T-cell (primary cell): ENCODE measurements at regions not wholly inside any gene's neighbourhood (a gene's known extent, or its start where the extent isn't known, plus 50 kb on each side); places are given as distances from the start of the nearest gene placed in this dataset.

Source experiments
- ATAC-seq, 4 experiments: fragments of 200-7000 bp in 3 of 4; fragments of 150-1000 bp in 1 of 4; cut with Tn5 transposase; replicated peaks in 1 of 4; 1 replicate in 3 of 4; 2 replicates in 1 of 4; pipeline ENCODE4 v1.10.0; 2021; ENCODE audit warnings: moderate library complexity in 3 of 4, mild to moderate bottlenecking in 2 of 4, moderate number of reproducible peaks in 1 of 4
- CTCF ChIA-PET, 2 donors: fragments of 300-600 bp; sonication (Branson Sonifier 250); formaldehyde crosslinking; loops; one replicate each; lab custom pipeline; 2022; ENCODE audit warnings: antibody characterized with exemption in 2 of 2; lab: Charles Lee
- POLR2A ChIA-PET, 2 donors: fragments of 300-600 bp; sonication (Branson Sonifier 250); formaldehyde crosslinking; loops; one replicate each; lab custom pipeline; 2022; ENCODE audit warnings: antibody characterized with exemption in 2 of 2; lab: Charles Lee
- DNase-seq, 35 experiments: peaks; one replicate each; pipeline versions ENCODE4 v3.0.0 to v3.0.0-alpha.2; 2013 to 2023
- H3K27ac ChIP-seq: one replicate; pipeline ENCODE4 v1.5.1; 2013; ENCODE audit warnings: low read length
- H3K27me3 ChIP-seq, 2 experiments: replicated peaks in 1 of 2; 1 replicate in 1 of 2; 2 replicates in 1 of 2; pipeline versions ENCODE4 v1.6.1 to v1.7.0; 2013; ENCODE audit warnings: low read length in 1 of 2, mixed read lengths in 1 of 2; ENCODE audit not compliant: control insufficient read depth in 2 of 2, insufficient read depth in 2 of 2; ENCODE audit errors: extremely low read depth in 1 of 2
- H3K36me3 ChIP-seq, 2 donors: 1 replicate in 1 of 2; 2 replicates in 1 of 2; pipeline versions ENCODE4 v1.6.1 to v1.7.0; 2013; ENCODE audit warnings: low read length in 1 of 2; ENCODE audit not compliant: control insufficient read depth in 2 of 2, insufficient read depth in 1 of 2; ENCODE audit errors: extremely low read depth in 1 of 2
- H3K4me1 ChIP-seq, 2 experiments: 1 replicate in 1 of 2; 2 replicates in 1 of 2; pipeline versions ENCODE4 v1.6.1 to v1.7.0; 2013; ENCODE audit warnings: low read length in 2 of 2, mixed read lengths in 1 of 2; ENCODE audit not compliant: insufficient read depth in 2 of 2, control insufficient read depth in 1 of 2; ENCODE audit errors: extremely low read depth in 1 of 2
- H3K4me3 ChIP-seq, 2 donors: 1 replicate in 1 of 2; 2 replicates in 1 of 2; pipeline versions ENCODE4 v1.5.1 to v1.7.0; 2013; ENCODE audit warnings: mild to moderate bottlenecking in 2 of 2, low read length in 1 of 2, moderate library complexity in 1 of 2; ENCODE audit not compliant: control insufficient read depth in 1 of 2; ENCODE audit errors: extremely low read depth in 1 of 2
- H3K9me3 ChIP-seq: 2 replicates; pipeline ENCODE4 v1.7.0; 2013
- H3K27ac Mint-ChIP-seq, 2 donors: one replicate each; pipeline ENCODE4 v1.8.0; 2020 to 2021; ENCODE audit warnings: mild to moderate bottlenecking in 2 of 2, mixed read lengths in 2 of 2
- H3K27me3 Mint-ChIP-seq, 2 donors: one replicate each; pipeline ENCODE4 v1.8.0; 2021 to 2022; ENCODE audit warnings: mixed read lengths in 2 of 2
- H3K36me3 Mint-ChIP-seq: one replicate; pipeline ENCODE4 v1.8.0; 2021; ENCODE audit warnings: mixed read lengths
- H3K4me1 Mint-ChIP-seq, 3 donors: one replicate each; pipeline ENCODE4 v1.8.0; 2020 to 2022; ENCODE audit warnings: mixed read lengths in 3 of 3, mild to moderate bottlenecking in 1 of 3
- H3K4me3 Mint-ChIP-seq, 3 donors: one replicate each; pipeline ENCODE4 v1.8.0; 2020 to 2022; ENCODE audit warnings: mild to moderate bottlenecking in 3 of 3, mixed read lengths in 3 of 3, moderate library complexity in 3 of 3
- H3K9me3 Mint-ChIP-seq, 3 donors: one replicate each; pipeline ENCODE4 v1.8.0; 2020 to 2022; ENCODE audit warnings: mixed read lengths in 3 of 3
- WGBS: methylation state at CpG from one replicate; pipeline ENCODE4 v1.1.5; 2013; ENCODE audit warnings: missing lambda C conversion rate; ENCODE audit not compliant: insufficient coverage; 5-methylcytosine and 5-hydroxymethylcytosine counted together

DNA sequence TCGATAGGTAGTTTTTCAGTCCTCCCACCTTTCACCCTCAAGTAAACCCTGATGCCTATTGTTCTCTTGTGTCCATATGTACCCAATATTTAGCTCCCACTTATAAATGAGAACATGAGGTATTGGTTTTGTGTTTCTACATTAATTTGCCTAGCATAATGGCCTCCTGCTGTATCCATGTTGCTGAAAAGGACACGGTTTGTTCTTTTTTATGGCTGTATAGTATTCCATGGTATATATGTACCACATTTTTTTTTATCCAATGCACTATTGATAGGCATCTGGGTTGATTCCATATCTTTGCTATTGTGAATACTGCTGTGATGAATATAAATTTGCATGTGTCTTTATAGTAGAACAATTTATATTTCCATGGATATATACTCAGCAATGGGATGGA, 199.2 kb downstream of the RAB28 start:
- H3K27ac Mint-ChIP-seq, result no peak overlapping the region
- POLR2A ChIA-PET, result interaction anchor here in 1 of 2 donors (0.5 kb wide), 1 partner anchor 458 kb away, joined by 4 read pairs; no protein-coding TSS in a partner anchor
- ATAC-seq, result no peak

DNA sequence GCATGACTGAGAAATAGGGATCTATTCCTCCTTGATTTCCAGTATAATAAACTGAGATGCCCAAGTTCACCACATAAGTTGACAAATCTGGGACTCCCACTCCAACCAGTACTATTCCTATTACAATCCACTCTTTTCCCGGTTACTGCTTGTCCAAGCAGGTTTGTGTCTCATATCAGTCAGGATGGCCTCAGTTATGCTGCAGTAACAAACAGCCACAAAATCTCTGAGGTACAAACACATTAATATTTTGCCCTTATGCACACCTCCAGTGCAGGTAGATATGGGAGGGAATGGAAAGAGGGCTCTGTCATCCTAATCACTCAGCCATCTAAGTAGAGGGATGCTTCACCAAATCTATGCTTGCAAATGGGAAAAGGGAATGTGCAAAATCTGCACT, 207.8 kb downstream of the RAB28 start:
- DNase-seq, result no peak
- no CpG with 5 or more reads among the region's 1 CpG for WGBS
- Mint-ChIP-seq H3K4me1 (no peaks in the 10 kb centered on the region), H3K9me3 (peaks cover 24 to 43% (median 26%) of the 10 kb centered on the region in 3 donors), H3K36me3 (peaks cover 31% of the 10 kb centered on the region), H3K27me3 (no peaks in the 10 kb centered on the region), H3K4me3 (no peak overlapping the region), H3K27ac (no peak overlapping the region)
- H3K27ac ChIP-seq, result no peak overlapping the region
- H3K36me3 ChIP-seq, result no peaks in the 10 kb centered on the region
- H3K9me3 ChIP-seq, result no peaks in the 10 kb centered on the region
- no peak overlapping the region for H3K4me3 ChIP-seq
- H3K4me1 ChIP-seq, result no peaks in the 10 kb centered on the region
- POLR2A ChIA-PET, result no interaction called here
- CTCF ChIA-PET, result no interaction called here
- no peaks in the 10 kb centered on the region for H3K27me3 ChIP-seq
- no peak for ATAC-seq

More for the DNA sequence above, 199.2 kb downstream of the RAB28 start:
- Histone ChIP-seq H3K27ac (no peak overlapping the region), H3K9me3 (peaks cover 2% of the 10 kb centered on the region), H3K36me3 (no peaks in the 10 kb centered on the region), H3K4me3 (no peak overlapping the region), H3K27me3 (no peaks in the 10 kb centered on the region), H3K4me1 (no peaks in the 10 kb centered on the region)
- CTCF ChIA-PET, result no interaction called here
- H3K9me3 Mint-ChIP-seq, result peaks cover 21 to 45% (median 29%) of the 10 kb centered on the region in 3 donors
- DNase-seq, result no peak
- whole genome bisulfite sequencing, result no CpG with 5 or more reads among the region's 2 CpGs
- H3K36me3 Mint-ChIP-seq, result peaks cover 18% of the 10 kb centered on the region
- no peaks in the 10 kb centered on the region for H3K4me1 Mint-ChIP-seq
- no peak overlapping the region for H3K4me3 Mint-ChIP-seq
- H3K27me3 Mint-ChIP-seq, result no peaks in the 10 kb centered on the region

DNA sequence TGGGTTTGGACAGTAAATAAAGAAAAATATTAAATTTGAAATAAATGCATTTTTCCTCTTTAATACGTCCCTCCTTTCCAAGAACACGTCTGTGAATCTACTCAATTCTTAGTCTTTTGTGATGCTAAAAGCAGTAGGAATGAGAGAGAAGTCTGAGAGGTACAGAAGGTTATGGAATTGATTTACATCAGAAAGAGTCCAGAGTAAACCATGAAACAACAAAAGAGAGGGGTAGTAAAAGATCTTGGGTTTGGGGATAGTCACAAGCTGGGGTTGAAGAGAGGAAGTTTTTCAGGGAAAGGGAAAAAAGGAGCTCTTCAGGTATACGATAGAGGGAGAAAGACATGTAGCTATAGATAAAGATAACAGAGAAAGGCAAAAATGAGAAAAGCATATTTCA, 215.4 kb downstream of the RAB28 start:
- H3K4me3 Mint-ChIP-seq, result no peak overlapping the region

DNA sequence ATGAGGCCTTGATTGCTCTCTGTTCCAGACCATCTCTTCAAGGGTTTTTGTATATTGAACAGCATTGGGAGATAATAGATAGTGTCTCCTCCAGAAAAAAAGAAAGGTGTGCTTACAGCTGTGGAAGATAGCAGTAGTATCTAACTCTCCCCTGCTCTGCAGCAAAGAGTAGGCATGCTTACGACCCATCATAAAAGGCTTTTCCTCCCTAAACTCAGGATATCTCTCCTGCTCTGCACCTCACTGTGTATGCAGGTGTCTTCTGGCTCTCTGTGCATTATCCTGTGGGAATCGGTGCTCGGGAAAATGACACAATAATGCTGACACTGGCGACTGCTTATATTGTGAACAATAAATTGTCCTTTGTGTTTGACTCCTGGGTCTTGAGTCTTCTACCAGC, 216.0 kb downstream of the RAB28 start:
- Mint-ChIP-seq H3K9me3 (peaks cover 4 to 10% (median 5%) of the 10 kb centered on the region in 3 donors), H3K27me3 (no peaks in the 10 kb centered on the region), H3K27ac (no peak overlapping the region), H3K4me3 (no peak overlapping the region), H3K4me1 (no peaks in the 10 kb centered on the region), H3K36me3 (peaks cover 9% of the 10 kb centered on the region)
- Histone ChIP-seq H3K4me1 (no peaks in the 10 kb centered on the region), H3K9me3 (no peaks in the 10 kb centered on the region), H3K27ac (no peak overlapping the region), H3K27me3 (no peaks in the 10 kb centered on the region), H3K4me3 (no peak overlapping the region), H3K36me3 (no peaks in the 10 kb centered on the region)
- ChIA-PET POLR2A (no interaction called here), CTCF (no interaction called here)
- WGBS, result 100% methylated on average over 1 of the region's 4 CpGs
- ATAC-seq (no peak), DNase-seq (no peak)

More for the DNA sequence above, 215.4 kb downstream of the RAB28 start:
- no peak overlapping the region for H3K27ac Mint-ChIP-seq
- H3K4me1 ChIP-seq, result no peaks in the 10 kb centered on the region
- ChIA-PET POLR2A (no interaction called here), CTCF (no interaction called here)
- no peaks in the 10 kb centered on the region for H3K27me3 Mint-ChIP-seq
- H3K9me3 Mint-ChIP-seq, result peaks cover 6 to 13% (median 8%) of the 10 kb centered on the region in 3 donors
- no peaks in the 10 kb centered on the region for H3K9me3 ChIP-seq
- peaks cover 12% of the 10 kb centered on the region for H3K36me3 Mint-ChIP-seq
- WGBS, result 57% methylated on average over 1 of the region's 3 CpGs
- H3K27me3 ChIP-seq, result no peaks in the 10 kb centered on the region
- H3K36me3 ChIP-seq, result no peaks in the 10 kb centered on the region
- no peak overlapping the region for H3K4me3 ChIP-seq
- H3K27ac ChIP-seq, result no peak overlapping the region
- H3K4me1 Mint-ChIP-seq, result no peaks in the 10 kb centered on the region
- no peak for ATAC-seq
- DNase-seq, result no peak

DNA sequence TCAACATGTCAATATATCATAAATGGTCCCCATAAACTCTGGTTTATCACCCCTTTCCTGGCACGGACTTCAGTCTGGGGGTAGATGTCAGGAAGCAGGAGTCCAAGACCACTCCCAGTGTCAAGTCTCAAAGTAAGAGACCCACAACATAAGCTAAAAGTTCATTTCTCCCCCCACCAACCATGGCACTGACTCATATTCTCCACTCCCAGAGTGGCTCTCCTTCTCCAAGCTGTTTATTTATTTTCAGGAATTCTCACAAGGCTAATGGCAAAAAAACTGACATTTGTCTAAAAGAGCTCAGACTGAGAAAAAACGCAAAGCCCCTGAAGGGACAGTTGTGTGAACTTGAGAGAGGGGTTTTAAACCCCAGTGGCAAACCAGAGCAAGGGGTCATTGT, 217.0 kb downstream of the RAB28 start:
- ATAC-seq (no peak), DNase-seq (no peak)
- Mint-ChIP-seq H3K36me3 (peaks cover 13% of the 10 kb centered on the region), H3K4me1 (no peaks in the 10 kb centered on the region), H3K9me3 (peaks cover 4 to 10% (median 5%) of the 10 kb centered on the region in 3 donors), H3K27ac (no peak overlapping the region), H3K4me3 (no peak overlapping the region), H3K27me3 (no peaks in the 10 kb centered on the region)
- H3K27ac ChIP-seq, result no peak overlapping the region
- no peak overlapping the region for H3K4me3 ChIP-seq
- no peaks in the 10 kb centered on the region for H3K36me3 ChIP-seq
- H3K27me3 ChIP-seq, result no peaks in the 10 kb centered on the region
- CTCF ChIA-PET, result no interaction called here
- H3K9me3 ChIP-seq, result no peaks in the 10 kb centered on the region
- WGBS, result no CpG with 5 or more reads among the region's 2 CpGs
- POLR2A ChIA-PET, result interaction anchor here in 1 of 2 donors (0.8 kb wide), 1 partner anchor 42 kb away, joined by 3 read pairs; no protein-coding TSS in a partner anchor
- H3K4me1 ChIP-seq, result no peaks in the 10 kb centered on the region

DNA sequence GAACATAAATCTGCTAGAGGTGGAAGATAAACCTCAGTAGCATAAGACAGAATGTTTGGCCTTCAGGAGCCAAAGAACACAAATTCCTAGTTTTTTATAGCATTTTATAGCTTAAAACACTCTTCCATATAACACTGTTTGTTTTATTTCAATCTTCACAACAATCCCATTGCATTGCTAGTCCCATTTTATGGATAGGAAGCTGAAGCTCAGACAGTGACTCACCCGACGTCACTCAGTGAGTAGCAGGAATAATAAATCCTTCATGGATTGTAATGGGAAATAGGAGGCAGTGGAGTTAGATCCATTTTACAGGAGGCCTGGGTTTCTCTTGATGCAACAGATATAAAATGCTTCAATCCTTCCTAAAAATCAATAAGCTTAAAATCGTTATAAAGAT, 217.5 kb downstream of the RAB28 start:
- Histone ChIP-seq H3K27me3 (no peaks in the 10 kb centered on the region), H3K4me1 (no peaks in the 10 kb centered on the region), H3K36me3 (no peaks in the 10 kb centered on the region), H3K9me3 (no peaks in the 10 kb centered on the region), H3K27ac (no peak overlapping the region), H3K4me3 (no peak overlapping the region)
- H3K4me1 Mint-ChIP-seq, result no peaks in the 10 kb centered on the region
- DNase-seq (no peak), ATAC-seq (no peak)
- no peaks in the 10 kb centered on the region for H3K27me3 Mint-ChIP-seq
- peaks cover 13% of the 10 kb centered on the region for H3K36me3 Mint-ChIP-seq
- peaks cover 4 to 10% (median 5%) of the 10 kb centered on the region in 3 donors for H3K9me3 Mint-ChIP-seq
- H3K27ac Mint-ChIP-seq, result no peak overlapping the region
- WGBS, result no CpG with 5 or more reads among the region's 3 CpGs
- ChIA-PET CTCF (no interaction called here), POLR2A (no interaction called here)
- H3K4me3 Mint-ChIP-seq, result no peak overlapping the region
